ENCODE measurements at regions not wholly inside any gene's neighbourhood (a gene's known extent, or its start where the extent isn't known, plus 50 kb on each side); places are given as distances from the start of the nearest gene placed in this dataset.

DNA sequence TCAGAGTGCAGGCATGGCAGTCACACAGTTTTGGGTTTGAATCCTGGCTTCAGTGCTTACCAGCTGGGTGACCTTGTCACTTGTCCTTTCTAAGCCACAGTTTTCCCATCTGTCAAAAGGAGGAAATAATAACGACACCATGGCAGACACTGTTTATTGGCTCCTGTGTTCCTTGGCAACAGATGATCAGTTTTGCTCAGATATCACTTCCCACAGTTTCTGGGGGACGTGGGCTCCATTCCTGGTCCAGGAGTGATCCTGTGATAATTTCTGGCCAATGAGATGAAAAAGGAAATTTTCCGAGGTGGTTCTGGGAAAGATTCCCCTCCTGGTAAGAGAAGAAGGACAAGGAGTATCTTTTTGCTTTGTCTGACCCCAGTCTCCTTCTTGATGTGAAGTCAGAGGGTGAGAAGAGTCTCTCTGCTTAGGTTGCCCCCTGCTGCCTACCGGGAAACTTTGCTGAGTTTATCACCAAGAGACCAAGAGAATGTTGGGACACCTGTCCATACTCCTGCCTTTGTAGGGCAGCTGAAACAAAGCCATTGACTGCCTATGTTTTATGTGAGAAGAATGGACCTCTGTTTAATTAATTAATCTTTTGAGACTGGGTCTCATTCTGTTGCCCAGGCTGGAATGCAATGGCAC lies 178.9 kb upstream of the NRXN3 start:
- TF ChIP-seq, protein P1, sequence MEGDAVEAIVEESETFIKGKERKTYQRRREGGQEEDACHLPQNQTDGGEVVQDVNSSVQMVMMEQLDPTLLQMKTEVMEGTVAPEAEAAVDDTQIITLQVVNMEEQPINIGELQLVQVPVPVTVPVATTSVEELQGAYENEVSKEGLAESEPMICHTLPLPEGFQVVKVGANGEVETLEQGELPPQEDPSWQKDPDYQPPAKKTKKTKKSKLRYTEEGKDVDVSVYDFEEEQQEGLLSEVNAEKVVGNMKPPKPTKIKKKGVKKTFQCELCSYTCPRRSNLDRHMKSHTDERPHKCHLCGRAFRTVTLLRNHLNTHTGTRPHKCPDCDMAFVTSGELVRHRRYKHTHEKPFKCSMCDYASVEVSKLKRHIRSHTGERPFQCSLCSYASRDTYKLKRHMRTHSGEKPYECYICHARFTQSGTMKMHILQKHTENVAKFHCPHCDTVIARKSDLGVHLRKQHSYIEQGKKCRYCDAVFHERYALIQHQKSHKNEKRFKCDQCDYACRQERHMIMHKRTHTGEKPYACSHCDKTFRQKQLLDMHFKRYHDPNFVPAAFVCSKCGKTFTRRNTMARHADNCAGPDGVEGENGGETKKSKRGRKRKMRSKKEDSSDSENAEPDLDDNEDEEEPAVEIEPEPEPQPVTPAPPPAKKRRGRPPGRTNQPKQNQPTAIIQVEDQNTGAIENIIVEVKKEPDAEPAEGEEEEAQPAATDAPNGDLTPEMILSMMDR (IDR thresholded peaks at IDR 0.05): no peak
- TF ChIP-seq EZH2 (IDR thresholded peaks at IDR 0.05; ENCODE audit: borderline replicate concordance, insufficient read depth, low read depth, low read length, poor library complexity, severe bottlenecking): no peak

Data from B cell (primary cell).